Tibial artery (tissue), 4 donors: ENCODE measurements at regions not wholly inside any gene's neighbourhood (a gene's known extent, or its start where the extent isn't known, plus 50 kb on each side); places are given as distances from the start of the nearest gene placed in this dataset.

Experiments used
- DNase-seq, 2 donors: peaks; one replicate each; pipeline ENCODE4 v3.0.0-alpha.2; 2019
- H3K27ac ChIP-seq, 2 donors: fragments of 200-600 bp; sonication (generic) in 1 of 2; 1 replicate in 1 of 2; 2 replicates in 1 of 2; pipeline ENCODE4 v1.5.1; 2018 to 2019; ENCODE audit warnings: mild to moderate bottlenecking in 1 of 2
- H3K27me3 ChIP-seq, 2 donors: fragments of 200-600 bp; sonication (generic) in 1 of 2; one replicate each; pipeline versions ENCODE4 v1.5.1 to v1.6.0; 2016 to 2019
- H3K36me3 ChIP-seq, 3 donors: fragments of 200-600 bp; sonication (generic) in 2 of 3; one replicate each; pipeline ENCODE4 v1.5.1; 2016 to 2019; ENCODE audit warnings: mild to moderate bottlenecking in 2 of 3
- H3K4me1 ChIP-seq, 4 donors: fragments of 200-600 bp; sonication (generic) in 2 of 4; 1 replicate in 3 of 4; 2 replicates in 1 of 4; pipeline ENCODE4 v1.5.1; 2016 to 2019
- H3K4me3 ChIP-seq, 2 donors: fragments of 200-600 bp; sonication (generic) in 1 of 2; 1 replicate in 1 of 2; 2 replicates in 1 of 2; pipeline ENCODE4 v1.5.1; 2018 to 2019; ENCODE audit warnings: mild to moderate bottlenecking in 2 of 2
- H3K9me3 ChIP-seq, 3 donors: fragments of 200-600 bp; sonication (generic) in 1 of 3; one replicate each; pipeline ENCODE4 v1.5.1; 2016 to 2019
- intact Hi-C: fragments of 100-400 bp; cut with DNase I; formaldehyde crosslinking; loops from one replicate; pipeline ENCODE4 v1.15.0; 2023; ENCODE audit warnings: low total_unique reads
- TF ChIP-seq, protein P1 (sequence below), 2 experiments: fragments of 200-600 bp in 1 of 2; fragments of 450-650 bp in 1 of 2; IDR thresholded peaks; one replicate each; pipeline ENCODE4 v1.5.1; 2017 to 2019; ENCODE audit warnings: antibody characterized with exemption in 2 of 2, mild to moderate bottlenecking in 1 of 2, moderate library complexity in 1 of 2

DNA sequence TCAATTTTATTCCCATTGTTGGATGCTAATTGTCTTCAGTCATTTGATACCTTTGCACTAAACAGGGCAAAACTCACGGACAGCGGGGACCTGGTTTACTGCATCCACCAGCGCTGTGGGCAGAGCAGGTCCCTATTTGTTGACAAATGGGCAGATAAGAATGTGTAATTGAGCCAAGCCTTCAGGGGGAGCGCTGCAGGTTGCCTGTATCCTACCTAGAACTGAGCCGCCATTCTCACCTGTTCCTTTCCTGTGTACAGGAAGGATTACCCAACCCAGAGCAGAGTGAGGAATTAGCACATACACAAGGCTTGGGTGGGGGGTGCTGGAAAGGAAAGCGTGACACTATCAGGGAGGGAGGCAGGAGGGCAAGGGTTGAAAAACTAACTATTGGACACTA, 89.1 kb upstream of the FOXA2 start:
- intact Hi-C loops = no loop called here
- H3K27ac ChIP-seq = no peak overlapping the region

DNA sequence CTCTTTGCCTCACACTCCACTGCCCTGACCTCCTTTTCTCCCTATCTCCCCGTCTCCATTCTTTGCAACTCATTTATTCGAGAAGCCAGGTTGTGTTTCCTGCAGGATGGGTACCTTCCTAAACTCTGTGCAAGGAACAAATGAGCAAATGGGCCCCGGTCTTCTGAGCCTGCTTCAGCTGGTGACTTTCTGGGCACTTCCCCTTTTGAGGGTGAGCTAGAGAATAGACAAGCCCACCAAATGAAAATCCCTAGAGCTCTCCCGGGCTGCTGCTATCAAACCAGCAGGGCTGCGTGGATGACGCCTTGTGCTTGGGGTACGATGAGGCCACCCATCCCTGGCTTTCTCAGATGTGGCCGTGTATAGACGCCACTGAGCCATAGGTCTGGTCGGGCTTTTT, 91.0 kb upstream of the FOXA2 start:
- H3K27ac ChIP-seq = no peak overlapping the region
- H3K9me3 ChIP-seq = peaks cover 0 to 10% (median 6%) of the 10 kb centered on the region in 3 donors
- intact Hi-C loops = no loop called here
- no peak for DNase-seq
- TF ChIP-seq, protein P1, sequence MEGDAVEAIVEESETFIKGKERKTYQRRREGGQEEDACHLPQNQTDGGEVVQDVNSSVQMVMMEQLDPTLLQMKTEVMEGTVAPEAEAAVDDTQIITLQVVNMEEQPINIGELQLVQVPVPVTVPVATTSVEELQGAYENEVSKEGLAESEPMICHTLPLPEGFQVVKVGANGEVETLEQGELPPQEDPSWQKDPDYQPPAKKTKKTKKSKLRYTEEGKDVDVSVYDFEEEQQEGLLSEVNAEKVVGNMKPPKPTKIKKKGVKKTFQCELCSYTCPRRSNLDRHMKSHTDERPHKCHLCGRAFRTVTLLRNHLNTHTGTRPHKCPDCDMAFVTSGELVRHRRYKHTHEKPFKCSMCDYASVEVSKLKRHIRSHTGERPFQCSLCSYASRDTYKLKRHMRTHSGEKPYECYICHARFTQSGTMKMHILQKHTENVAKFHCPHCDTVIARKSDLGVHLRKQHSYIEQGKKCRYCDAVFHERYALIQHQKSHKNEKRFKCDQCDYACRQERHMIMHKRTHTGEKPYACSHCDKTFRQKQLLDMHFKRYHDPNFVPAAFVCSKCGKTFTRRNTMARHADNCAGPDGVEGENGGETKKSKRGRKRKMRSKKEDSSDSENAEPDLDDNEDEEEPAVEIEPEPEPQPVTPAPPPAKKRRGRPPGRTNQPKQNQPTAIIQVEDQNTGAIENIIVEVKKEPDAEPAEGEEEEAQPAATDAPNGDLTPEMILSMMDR (IDR thresholded peaks at IDR 0.05) = no peak
- peaks cover 0 to 27% of the 10 kb centered on the region in 2 donors for H3K27me3 ChIP-seq
- no peaks in the 10 kb centered on the region for H3K36me3 ChIP-seq
- no peaks in the 10 kb centered on the region for H3K4me1 ChIP-seq
- no peak overlapping the region for H3K4me3 ChIP-seq

More for the DNA sequence above, 89.1 kb upstream of the FOXA2 start:
- Histone ChIP-seq H3K27me3 (peaks cover 0 to 27% of the 10 kb centered on the region in 2 donors), H3K4me3 (no peak overlapping the region), H3K36me3 (no peaks in the 10 kb centered on the region), H3K4me1 (no peaks in the 10 kb centered on the region), H3K9me3 (peaks cover 0 to 9% (median 3%) of the 10 kb centered on the region in 3 donors)
- no peak for DNase-seq
- TF ChIP-seq, protein P1 (IDR thresholded peaks at IDR 0.05) = no peak

DNA sequence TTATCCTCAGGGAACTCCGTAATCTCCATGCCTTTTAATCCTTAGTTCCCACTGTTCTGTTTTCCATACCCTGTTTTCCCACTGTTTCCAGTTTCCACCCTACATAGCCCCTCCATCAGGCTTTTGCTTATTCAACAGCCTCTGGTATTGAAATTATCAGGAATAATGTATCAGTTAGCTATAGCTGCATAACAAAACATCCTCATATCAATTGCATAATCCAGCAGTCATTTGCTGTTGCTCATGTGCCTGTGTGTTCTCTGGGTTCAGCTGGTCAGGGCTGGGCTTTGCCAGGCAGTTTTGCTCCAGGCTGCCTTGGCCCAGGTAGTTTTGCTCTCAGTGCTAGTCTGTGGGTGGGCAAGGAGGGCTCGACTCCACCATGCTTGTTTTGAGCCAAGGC, 94.3 kb upstream of the FOXA2 start:
- Histone ChIP-seq H3K4me1 (no peaks in the 10 kb centered on the region), H3K36me3 (no peaks in the 10 kb centered on the region), H3K9me3 (peaks cover 0 to 5% (median 3%) of the 10 kb centered on the region in 3 donors), H3K4me3 (no peak overlapping the region), H3K27ac (no peak overlapping the region), H3K27me3 (peaks cover 0 to 26% of the 10 kb centered on the region in 2 donors)
- intact Hi-C loops = no loop called here
- TF ChIP-seq, protein P1 (IDR thresholded peaks at IDR 0.05) = no peak
- DNase-seq = no peak

DNA sequence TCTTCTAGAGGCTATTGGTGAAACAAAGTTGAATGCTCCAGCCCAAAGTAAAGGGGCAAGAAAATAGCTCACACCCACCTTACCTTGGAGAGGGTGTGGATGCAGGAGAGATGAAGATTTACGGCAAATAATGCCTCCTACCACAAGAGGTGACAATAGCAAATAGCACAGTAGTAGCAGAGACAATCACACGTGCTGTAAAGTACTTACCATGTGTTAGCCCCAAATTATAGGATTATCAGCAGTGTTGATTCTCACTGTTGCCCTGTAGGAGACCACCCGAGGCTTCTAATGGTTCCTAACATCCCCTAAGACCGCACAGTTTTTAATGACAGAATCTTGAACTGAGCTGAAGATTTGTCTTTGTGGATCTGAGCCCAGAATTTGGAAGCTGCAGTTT, 94.8 kb upstream of the FOXA2 start:
- intact Hi-C loops = no loop called here
- H3K9me3 ChIP-seq = peaks cover 0 to 5% (median 3%) of the 10 kb centered on the region in 3 donors
- no peak overlapping the region for H3K27ac ChIP-seq
- H3K4me3 ChIP-seq = no peak overlapping the region
- TF ChIP-seq, protein P1 (IDR thresholded peaks at IDR 0.05) = no peak
- H3K4me1 ChIP-seq = no peaks in the 10 kb centered on the region
- DNase-seq = no peak
- H3K27me3 ChIP-seq = peaks cover 0 to 24% of the 10 kb centered on the region in 2 donors
- H3K36me3 ChIP-seq = no peaks in the 10 kb centered on the region

DNA sequence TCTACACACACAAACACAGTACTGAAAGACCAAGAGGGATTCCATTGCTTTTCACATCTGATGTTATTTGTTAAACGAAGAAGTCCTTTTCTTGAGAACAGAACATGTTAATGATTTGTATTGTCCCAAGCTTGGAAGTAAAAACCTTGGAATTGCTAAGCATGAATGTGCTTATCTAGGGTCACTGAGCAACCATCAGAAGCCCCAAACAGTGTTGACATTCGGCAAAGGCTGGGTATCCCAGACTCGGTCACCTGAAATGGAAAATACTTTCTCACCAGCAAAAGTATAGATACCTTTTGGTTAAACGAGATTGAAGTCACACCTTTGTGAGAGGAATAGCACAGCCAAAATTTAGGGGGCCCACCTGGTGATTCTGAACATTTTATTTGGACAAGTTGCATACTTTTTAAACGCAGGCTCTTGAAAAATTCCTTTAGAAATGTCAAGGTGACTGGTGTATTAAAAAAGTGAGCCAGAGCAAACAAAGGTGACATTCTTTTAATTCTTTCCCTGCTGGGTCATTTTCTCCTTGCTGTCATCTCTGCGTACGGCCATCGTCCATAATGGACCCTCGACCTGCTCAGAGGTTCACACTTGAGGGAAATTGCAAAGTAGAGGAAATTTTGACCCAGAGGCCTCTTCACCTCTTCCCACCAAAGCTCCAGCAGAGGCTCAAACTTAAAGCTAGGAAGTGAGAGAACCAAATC, 95.8 kb upstream of the FOXA2 start:
- Histone ChIP-seq H3K27me3 (peaks cover 0 to 24% of the 10 kb centered on the region in 2 donors), H3K36me3 (no peaks in the 10 kb centered on the region), H3K4me3 (no peak overlapping the region), H3K9me3 (peaks cover 0 to 5% (median 3%) of the 10 kb centered on the region in 3 donors), H3K4me1 (no peaks in the 10 kb centered on the region), H3K27ac (no peak overlapping the region)
- TF ChIP-seq, protein P1 (IDR thresholded peaks at IDR 0.05) = no peak
- DNase-seq = no peak
- intact Hi-C loops = loop anchor here (5.0 kb wide), 1 partner anchor 348 kb away; no protein-coding TSS in a partner anchor
